C4-2B (cell line): ENCODE measurements at regions not wholly inside any gene's neighbourhood (a gene's known extent, or its start where the extent isn't known, plus 50 kb on each side); places are given as distances from the start of the nearest gene placed in this dataset.

Experiments used
- ZFX ChIP-seq: fragments of 450-650 bp; IDR thresholded peaks from 2 replicates; pipeline ENCODE4 v1.6.1; 2017
- TF ChIP-seq, protein P1 (sequence below): fragments of 450-650 bp; conservative IDR thresholded peaks from 2 replicates; pipeline ENCODE4 v1.5.1; 2017; ENCODE audit warnings: mild to moderate bottlenecking

DNA sequence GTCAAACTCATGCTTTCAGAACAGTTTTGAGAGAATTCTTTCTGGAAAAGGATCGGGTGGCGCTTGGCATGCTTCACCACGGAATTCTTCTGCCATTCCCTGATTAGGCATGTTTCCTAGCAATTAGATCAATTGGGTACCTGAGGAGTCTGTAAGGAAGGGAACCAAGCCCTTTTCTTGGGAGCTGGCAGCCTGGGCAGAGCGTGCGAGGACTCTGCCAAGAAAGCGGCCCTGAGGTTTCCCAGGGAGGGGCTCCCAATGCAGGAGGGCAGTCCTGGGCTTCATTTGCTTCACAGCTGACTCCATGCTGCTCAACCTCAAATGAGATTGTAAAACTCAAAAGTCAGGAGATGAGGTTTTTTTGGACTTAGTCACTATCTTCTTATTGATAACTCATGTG, 60.3 kb downstream of the MYCN start:
- TF ChIP-seq, protein P1, sequence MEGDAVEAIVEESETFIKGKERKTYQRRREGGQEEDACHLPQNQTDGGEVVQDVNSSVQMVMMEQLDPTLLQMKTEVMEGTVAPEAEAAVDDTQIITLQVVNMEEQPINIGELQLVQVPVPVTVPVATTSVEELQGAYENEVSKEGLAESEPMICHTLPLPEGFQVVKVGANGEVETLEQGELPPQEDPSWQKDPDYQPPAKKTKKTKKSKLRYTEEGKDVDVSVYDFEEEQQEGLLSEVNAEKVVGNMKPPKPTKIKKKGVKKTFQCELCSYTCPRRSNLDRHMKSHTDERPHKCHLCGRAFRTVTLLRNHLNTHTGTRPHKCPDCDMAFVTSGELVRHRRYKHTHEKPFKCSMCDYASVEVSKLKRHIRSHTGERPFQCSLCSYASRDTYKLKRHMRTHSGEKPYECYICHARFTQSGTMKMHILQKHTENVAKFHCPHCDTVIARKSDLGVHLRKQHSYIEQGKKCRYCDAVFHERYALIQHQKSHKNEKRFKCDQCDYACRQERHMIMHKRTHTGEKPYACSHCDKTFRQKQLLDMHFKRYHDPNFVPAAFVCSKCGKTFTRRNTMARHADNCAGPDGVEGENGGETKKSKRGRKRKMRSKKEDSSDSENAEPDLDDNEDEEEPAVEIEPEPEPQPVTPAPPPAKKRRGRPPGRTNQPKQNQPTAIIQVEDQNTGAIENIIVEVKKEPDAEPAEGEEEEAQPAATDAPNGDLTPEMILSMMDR = no peak
- TF ChIP-seq ZFX = no peak
